ENCODE measurements at regions not wholly inside any gene's neighbourhood (a gene's known extent, or its start where the extent isn't known, plus 50 kb on each side); places are given as distances from the start of the nearest gene placed in this dataset.

GRCh38 chr9:96061293-96061987 lies 185.9 kb downstream of the ERCC6L2 start:
- TF ChIP-seq EZH2 (IDR thresholded peaks at IDR 0.05; ENCODE audit: low read length, missing control alignments) (no peak), CTCF (conservative IDR thresholded peaks at IDR 0.05 in 1 of 2, IDR thresholded peaks at IDR 0.05 in 1 of 2; ENCODE audit: low read depth in 1 of 2, low read length in 2 of 2) (peak; percentile 52 to 61)
